ENCODE measurements at regions not wholly inside any gene's neighbourhood (a gene's known extent, or its start where the extent isn't known, plus 50 kb on each side); places are given as distances from the start of the nearest gene placed in this dataset.
"Not testable (repeated sequence)": the region's sequence is repeated elsewhere in the genome, so short reads cannot be mapped to it uniquely, and the experiment has no call there.

DNA sequence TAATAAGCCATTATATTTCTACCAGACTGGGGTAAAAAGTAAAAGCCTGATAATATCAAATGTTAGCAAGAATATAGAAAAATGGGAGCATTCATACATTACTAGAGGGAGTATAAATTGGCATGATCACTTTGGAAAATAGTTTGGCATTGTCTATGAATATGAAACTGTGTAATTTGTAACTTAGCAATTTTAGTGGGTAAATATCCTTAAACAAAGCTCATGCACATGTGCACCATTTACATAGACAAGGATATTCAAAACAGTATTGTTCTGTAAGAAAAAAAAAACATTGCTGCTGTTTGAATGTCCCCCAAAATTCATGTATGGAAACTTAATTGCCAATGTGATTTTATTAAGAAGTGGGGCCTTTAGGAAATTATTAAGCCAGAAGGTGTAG is 166.4 kb upstream of the SLC27A6 start:
- no peak for DNase-seq
- ATAC-seq = no peak

DNA sequence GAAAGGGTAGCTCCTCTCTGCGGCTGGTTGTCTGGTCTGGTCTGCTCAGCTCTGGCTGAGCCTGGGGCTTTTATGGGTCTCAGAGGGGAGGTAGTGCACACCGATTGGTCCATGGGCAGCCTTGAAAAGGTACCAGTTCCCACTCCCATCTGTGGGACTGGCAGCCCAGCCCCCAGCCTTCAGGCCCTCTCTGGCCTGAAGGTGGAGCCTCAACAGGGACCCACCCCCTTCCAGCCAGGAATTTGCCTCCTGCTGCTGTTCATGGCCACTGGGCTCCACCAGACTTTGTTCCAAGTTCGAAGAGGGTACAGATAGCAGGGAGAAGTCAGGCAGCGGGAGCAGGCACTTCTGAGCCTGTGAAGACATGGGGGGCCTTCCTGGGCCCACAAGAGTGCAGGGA is 165.3 kb upstream of the SLC27A6 start:
- ATAC-seq (no peak), DNase-seq (no peak)

- DNase-seq (no peak), ATAC-seq (no peak)
These were observed 164.9 kb upstream of the SLC27A6 start for GRCh38 chr5:128800377-128800776.

GRCh38 chr5:128813317-128814070 is 151.8 kb upstream of the SLC27A6 start:
- ATAC-seq (no peak), DNase-seq (no peak)

DNA sequence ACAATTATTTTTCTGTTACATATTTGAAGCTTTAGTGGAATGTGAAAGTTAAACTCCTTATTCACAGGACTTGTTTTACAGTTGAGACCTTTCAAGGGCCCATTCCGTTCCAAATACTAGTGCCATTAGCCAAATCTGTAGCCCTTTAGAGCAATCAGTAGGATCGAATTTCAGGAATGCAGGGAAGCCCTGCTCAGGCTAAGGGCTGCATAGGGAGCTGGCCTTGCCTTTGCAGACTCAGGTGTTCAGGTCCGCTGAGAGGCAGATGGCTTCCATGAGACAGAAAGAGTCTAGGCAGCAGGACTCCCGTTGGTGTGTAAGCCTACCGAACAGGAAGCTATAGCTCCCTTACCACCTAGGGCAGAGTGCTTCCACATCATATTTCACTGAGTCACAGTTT is 150.1 kb upstream of the SLC27A6 start:
- no peak for DNase-seq
- no peak for ATAC-seq

GRCh38 chr5:128825826-128826225 is 139.5 kb upstream of the SLC27A6 start:
- DNase-seq (no peak), ATAC-seq (no peak)

DNA sequence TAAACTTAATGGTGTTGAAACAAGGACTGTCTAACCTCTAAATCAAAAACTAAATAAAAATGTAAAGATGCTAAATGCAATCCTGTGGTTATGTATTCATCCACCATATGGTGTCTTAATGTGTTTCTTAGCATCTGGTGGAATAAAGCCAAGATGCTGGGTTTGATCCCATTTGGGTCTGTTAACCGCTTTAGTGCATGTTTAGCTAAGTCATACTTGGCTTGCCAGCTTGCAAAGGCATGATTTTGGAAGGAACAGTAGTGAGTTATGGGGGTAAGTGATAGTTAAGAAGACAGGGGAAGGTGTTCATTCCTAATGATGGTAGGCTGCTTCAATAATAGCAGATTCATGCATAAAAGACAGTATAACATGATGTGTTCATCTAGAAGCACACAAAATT is 139.0 kb upstream of the SLC27A6 start:
- no peak for DNase-seq
- no peak for ATAC-seq

GRCh38 chr5:128836571-128836970 is 128.7 kb upstream of the SLC27A6 start:
- ATAC-seq = no peak

DNA sequence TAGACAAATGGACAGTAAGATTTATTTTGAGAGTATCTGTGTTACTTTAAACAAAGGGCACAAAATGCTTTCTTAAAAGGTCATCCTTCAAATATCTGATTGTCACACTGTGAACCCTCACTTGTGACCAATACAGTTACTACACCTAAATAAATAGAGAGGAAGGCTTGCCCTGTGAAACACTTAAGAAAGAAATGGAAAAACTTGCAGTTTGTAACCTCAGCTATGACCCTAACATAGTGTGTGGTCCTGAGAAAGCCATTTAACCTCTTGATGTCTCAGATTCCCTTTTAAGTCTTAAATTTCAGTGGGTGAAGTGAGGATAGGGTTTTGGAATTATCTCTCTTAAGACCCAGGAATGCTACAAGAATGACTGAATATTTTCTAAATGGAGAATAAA is 126.7 kb upstream of the SLC27A6 start:
- no peak for DNase-seq
- no peak for ATAC-seq

More at GRCh38 chr5:128836571-128836970, 128.7 kb upstream of the SLC27A6 start:
- no peak for DNase-seq

- ATAC-seq = no peak
- no peak for DNase-seq
These were observed 123.0 kb upstream of the SLC27A6 start for GRCh38 chr5:128842241-128842640.

DNA sequence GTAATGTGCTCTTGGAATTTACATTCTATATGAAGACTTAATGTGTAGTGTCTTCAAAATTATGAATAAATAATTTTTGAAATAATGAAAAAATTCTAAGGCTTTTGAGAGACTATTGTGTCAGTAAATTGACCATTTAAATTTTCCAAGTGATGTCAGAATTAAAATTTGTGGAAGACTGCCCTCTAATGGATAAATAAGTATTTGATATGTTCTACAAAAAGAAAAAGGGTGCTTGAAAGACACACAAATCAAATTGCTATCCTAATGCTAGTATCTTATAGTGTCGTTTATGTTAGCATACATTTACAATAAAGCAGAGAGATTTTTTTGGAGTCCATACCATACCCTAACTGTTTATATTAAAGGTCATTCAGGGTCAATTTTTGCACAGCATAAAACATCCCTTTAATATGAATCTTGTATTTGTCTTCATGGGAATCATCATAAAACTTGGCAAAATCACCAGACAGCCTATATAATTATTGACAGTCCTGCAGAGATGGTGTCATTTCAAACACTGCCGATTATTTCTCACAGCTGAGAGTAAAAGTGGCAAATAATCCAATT is 120.8 kb upstream of the SLC27A6 start:
- ATAC-seq (no peak), DNase-seq (no peak)

GRCh38 chr5:128850049-128850448 is 115.2 kb upstream of the SLC27A6 start:
- DNase-seq (no peak), ATAC-seq (no peak)

DNA sequence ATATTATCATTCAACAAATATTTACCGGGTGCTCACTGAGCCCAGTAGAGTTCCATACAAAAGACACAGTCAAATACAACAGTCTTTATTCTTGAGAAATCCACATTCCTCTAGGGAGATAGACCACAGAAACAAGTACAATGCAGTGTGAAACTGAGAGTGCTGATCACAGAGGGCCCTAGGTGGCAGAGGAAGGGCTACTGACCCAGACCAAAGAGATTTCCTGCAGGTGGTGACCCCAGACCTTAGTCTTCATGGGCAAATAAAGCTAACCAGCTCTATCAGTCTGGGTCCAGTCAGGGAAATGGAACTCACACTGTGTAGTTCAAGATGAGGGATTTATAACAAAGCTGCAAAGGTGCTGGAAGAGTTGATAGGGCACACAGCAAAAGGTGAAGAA is 110.4 kb upstream of the SLC27A6 start:
- ATAC-seq = no peak
- DNase-seq = no peak

DNA sequence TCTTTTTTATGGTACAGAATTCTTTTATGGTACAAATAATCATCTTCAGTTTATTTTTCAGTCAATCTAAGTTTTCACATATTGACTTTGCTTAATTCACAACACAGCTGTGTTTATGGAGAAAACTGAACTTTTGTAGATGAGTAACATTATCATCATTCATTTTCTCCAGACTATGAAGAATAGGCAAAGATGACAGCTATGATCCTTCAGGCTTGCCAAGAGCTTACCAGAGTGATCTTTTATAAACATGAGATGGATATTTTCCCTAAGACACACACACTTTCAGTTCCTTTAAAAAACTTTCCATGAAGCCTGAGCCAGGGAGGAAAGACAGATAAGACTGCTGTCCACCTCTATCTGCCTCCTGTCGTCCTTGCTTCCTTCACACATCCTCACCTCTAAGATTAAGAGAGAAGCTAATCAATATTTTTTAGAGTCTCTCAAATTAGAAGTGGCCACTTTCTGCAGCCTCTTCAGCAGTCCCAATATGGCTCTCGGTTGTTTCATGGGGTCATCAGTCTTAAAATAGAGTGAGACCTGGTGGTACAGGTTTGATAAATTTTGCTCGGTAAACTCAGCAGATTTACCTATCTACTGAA is 108.1 kb upstream of the SLC27A6 start:
- ATAC-seq = no peak
- no peak for DNase-seq

- ATAC-seq = no peak
- DNase-seq = no peak
These were observed 106.3 kb upstream of the SLC27A6 start for GRCh38 chr5:128858995-128859394.

DNA sequence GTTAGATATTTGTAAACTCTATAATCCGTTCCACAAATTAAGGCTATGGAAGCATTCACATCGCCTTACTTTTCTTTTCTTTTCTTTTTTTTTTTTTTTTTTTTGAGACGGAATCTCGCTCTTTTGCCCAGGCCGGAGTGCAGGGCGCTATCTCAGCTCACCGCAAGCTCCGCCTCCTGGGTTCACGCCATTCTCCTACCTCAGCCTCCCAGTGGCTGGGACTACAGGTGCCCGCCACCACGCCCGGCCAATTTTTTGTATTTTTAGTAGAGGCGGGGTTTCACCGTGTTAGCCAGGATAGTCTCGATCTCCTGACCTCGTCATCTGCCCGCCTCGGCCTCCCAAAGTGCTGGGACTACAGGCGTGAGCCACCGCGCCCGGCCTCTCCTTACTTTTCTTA is 104.1 kb upstream of the SLC27A6 start:
- DNase-seq, ATAC-seq: not testable (repeated sequence)

- no peak for ATAC-seq
These were observed 95.3 kb upstream of the SLC27A6 start for GRCh38 chr5:128869970-128870369.

GRCh38 chr5:128870373-128870772 is 94.9 kb upstream of the SLC27A6 start:
- ATAC-seq (no peak), DNase-seq (no peak)

More at GRCh38 chr5:128869970-128870369, 95.3 kb upstream of the SLC27A6 start:
- no peak for DNase-seq

- ATAC-seq = no peak
- no peak for DNase-seq
These were observed 94.4 kb upstream of the SLC27A6 start for GRCh38 chr5:128870923-128871322.

DNA sequence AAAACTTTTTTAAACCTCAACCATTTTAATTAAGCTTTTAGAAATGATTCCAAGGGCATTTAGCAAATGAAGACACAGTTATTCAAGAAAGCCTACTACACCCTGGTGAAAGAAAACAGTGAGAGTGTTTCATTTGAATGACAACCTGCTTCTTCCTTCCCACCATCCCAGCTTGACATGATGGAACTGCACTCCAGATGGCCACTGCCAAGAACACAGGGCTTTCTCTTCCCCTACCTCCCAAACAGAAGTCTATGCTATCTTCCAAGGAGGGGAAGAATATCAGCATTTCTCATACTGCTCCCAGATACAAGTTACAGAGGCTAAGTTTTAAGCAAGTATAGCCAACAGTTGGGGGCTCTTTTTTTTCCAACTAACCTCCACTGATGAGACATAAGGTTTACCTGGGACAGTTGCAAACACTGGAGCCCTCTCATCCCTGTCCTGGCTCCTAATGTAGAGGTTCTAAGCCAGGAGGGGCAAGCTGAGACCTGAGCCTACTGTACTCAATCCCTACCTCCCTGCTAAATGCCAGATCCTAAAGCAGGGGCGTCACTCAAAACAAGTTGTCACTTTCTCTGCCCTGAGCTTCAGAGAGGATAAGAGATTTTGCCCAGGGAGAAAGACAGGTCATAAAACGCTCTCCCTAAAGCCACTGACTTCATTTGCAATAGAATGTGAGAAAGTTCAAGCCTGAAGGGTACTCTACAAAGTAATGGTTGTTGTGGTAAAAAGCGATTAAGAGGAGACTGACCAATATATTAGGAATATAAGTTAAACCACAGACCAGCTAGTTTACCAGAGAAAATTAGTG is 88.5 kb upstream of the SLC27A6 start:
- no peak for ATAC-seq
- no peak for DNase-seq

DNA sequence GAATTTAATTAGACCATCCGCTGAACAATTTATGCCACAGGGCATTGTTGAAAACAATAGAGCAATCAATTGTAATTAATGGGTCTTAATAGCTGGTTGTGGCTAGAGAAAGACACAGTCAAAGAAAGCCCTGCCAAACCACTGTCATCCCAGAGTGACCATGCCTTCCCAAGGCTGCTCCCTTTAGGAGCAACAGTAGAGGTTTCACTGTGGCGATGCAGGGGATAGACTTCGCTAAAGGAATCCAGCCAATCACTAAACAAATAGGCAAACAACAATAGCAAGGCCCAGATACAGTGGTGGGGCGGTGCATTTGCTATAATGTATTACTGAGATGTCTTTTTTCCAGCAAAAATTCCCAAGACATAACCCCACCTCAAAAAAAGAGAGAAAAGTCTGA is 87.8 kb upstream of the SLC27A6 start:
- no peak for ATAC-seq
- DNase-seq = no peak

DNA sequence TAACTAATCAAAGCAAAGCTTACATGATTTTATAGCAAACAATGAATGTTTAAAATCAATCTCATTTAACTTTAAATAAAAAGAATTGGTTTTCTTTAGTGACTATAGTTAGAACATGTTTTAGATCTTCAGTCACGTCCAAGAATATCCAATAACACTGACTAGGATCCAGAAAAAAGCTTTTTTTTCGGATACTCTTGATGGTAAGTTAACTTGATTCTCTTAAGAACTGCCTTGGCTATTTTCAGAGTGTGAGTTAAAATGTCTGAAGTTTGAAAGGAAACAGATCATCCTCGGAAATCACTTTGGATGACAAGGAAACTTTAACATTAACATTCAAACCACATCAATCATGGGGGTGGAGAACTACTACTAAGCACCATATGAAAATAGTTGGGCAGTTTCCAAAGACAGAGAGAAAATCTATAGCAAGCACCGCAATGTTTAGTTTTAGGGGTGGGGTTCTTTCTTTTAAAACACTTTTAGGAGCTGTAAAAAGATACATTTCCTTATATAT is 83.7 kb upstream of the SLC27A6 start:
- no peak for ATAC-seq
- no peak for DNase-seq

All from stimulated activated naive CD8-positive, alpha-beta T cell treated with anti-CD3 and anti-CD28 coated beads, Interleukin-15, Interleukin-2, amounts not matched to agents 100 U/mL and 50 U/mL, for 24 hours (primary cell).